HepG2 (cell line): ENCODE measurements at regions not wholly inside any gene's neighbourhood (a gene's known extent, or its start where the extent isn't known, plus 50 kb on each side); places are given as distances from the start of the nearest gene placed in this dataset.

Experiments
- AFF4 ChIP-seq: sonication (generic); formaldehyde crosslinking; IDR thresholded peaks from 2 replicates; pipeline ENCODE4 v1.4.0; 2020; ENCODE audit warnings: missing genetic modification reagents
- CBX1 ChIP-seq: IDR thresholded peaks from one replicate; pipeline ENCODE4 v1.6.1; 2016; ENCODE audit warnings: antibody characterized with exemption, low read depth
- KDM6A ChIP-seq: IDR thresholded peaks from 2 replicates; pipeline ENCODE4 v1.6.1; 2016; ENCODE audit warnings: low read depth
- MTA1 ChIP-seq: sonication (generic); formaldehyde crosslinking; IDR thresholded peaks from 2 replicates; pipeline ENCODE4 v1.4.0; 2020; ENCODE audit warnings: missing genetic modification reagents, mild to moderate bottlenecking, borderline replicate concordance
- POLR2A ChIP-seq, 2 experiments: IDR thresholded peaks; 2 replicates each; pipeline ENCODE4 v1.6.1; 2011; ENCODE audit warnings: low read depth in 2 of 2, low read length in 2 of 2, mild to moderate bottlenecking in 1 of 2, moderate library complexity in 1 of 2; ENCODE audit not compliant: insufficient read depth in 1 of 2
- ZNF17 ChIP-seq: sonication (generic); formaldehyde crosslinking; IDR thresholded peaks from 2 replicates; pipeline ENCODE4 v1.5.0; 2020; ENCODE audit warnings: mild to moderate bottlenecking, missing genetic modification reagents
- ZNF792 ChIP-seq: IDR thresholded peaks from 2 replicates; pipeline ENCODE4 v1.6.1; 2016
- TF ChIP-seq, protein P1 (sequence below): sonication (generic); formaldehyde crosslinking; IDR thresholded peaks from 2 replicates; pipeline ENCODE4 v1.4.0; 2020; ENCODE audit warnings: missing genetic modification reagents, low read depth, mild to moderate bottlenecking, borderline replicate concordance
- TF ChIP-seq, protein P2 (sequence below): sonication (generic); formaldehyde crosslinking; IDR thresholded peaks from 2 replicates; pipeline ENCODE4 v1.5.1; 2020; ENCODE audit warnings: mild to moderate bottlenecking, missing genetic modification reagents, borderline replicate concordance
- TF ChIP-seq, protein P3 (sequence below): sonication (generic); formaldehyde crosslinking; IDR thresholded peaks from 2 replicates; pipeline ENCODE4 v1.4.0; 2020; ENCODE audit warnings: missing genetic modification reagents, borderline replicate concordance

DNA sequence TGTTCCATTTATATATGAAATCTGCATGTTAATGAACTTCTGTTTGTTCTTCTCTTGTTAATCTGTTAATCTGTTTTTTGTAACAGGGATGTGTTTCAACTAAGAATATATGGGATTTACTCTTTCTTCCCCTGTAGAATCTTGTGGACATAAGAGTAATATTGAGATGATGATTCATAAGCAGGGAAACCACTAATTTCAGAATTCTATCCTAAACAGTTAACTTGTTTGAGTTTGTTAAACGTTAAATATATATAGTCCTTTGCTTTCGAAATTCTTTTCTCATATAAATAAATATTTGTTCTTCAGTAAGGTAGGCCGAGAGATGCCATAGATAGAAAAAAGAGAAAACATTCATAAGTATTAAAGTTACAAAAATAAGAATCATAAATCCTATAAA lies 1052.2 kb upstream of the SPRY2 start (continued):
- no peak for TF ChIP-seq AFF4 (CRISPR knock-in tag)
- TF ChIP-seq, protein P1, sequence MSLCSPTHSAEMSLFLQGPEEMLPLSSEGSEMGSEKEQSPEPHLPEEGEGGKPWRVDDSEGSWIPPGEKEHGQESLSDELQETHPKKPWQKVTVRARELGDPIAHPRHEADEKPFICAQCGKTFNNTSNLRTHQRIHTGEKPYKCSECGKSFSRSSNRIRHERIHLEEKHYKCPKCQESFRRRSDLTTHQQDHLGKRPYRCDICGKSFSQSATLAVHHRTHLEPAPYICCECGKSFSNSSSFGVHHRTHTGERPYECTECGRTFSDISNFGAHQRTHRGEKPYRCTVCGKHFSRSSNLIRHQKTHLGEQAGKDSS (CRISPR knock-in tag) = no peak
- TF ChIP-seq, protein P2, sequence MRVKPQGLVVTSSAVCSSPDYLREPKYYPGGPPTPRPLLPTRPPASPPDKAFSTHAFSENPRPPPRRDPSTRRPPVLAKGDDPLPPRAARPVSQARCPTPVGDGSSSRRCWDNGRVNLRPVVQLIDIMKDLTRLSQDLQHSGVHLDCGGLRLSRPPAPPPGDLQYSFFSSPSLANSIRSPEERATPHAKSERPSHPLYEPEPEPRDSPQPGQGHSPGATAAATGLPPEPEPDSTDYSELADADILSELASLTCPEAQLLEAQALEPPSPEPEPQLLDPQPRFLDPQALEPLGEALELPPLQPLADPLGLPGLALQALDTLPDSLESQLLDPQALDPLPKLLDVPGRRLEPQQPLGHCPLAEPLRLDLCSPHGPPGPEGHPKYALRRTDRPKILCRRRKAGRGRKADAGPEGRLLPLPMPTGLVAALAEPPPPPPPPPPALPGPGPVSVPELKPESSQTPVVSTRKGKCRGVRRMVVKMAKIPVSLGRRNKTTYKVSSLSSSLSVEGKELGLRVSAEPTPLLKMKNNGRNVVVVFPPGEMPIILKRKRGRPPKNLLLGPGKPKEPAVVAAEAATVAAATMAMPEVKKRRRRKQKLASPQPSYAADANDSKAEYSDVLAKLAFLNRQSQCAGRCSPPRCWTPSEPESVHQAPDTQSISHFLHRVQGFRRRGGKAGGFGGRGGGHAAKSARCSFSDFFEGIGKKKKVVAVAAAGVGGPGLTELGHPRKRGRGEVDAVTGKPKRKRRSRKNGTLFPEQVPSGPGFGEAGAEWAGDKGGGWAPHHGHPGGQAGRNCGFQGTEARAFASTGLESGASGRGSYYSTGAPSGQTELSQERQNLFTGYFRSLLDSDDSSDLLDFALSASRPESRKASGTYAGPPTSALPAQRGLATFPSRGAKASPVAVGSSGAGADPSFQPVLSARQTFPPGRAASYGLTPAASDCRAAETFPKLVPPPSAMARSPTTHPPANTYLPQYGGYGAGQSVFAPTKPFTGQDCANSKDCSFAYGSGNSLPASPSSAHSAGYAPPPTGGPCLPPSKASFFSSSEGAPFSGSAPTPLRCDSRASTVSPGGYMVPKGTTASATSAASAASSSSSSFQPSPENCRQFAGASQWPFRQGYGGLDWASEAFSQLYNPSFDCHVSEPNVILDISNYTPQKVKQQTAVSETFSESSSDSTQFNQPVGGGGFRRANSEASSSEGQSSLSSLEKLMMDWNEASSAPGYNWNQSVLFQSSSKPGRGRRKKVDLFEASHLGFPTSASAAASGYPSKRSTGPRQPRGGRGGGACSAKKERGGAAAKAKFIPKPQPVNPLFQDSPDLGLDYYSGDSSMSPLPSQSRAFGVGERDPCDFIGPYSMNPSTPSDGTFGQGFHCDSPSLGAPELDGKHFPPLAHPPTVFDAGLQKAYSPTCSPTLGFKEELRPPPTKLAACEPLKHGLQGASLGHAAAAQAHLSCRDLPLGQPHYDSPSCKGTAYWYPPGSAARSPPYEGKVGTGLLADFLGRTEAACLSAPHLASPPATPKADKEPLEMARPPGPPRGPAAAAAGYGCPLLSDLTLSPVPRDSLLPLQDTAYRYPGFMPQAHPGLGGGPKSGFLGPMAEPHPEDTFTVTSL = no peak
- no peak for TF ChIP-seq ZNF792 (CRISPR knock-in tag)
- TF ChIP-seq MTA1 (CRISPR knock-in tag) = no peak
- no peak for TF ChIP-seq KDM6A
- TF ChIP-seq ZNF17 = no peak
- TF ChIP-seq CBX1 = no peak
- TF ChIP-seq, protein P3, sequence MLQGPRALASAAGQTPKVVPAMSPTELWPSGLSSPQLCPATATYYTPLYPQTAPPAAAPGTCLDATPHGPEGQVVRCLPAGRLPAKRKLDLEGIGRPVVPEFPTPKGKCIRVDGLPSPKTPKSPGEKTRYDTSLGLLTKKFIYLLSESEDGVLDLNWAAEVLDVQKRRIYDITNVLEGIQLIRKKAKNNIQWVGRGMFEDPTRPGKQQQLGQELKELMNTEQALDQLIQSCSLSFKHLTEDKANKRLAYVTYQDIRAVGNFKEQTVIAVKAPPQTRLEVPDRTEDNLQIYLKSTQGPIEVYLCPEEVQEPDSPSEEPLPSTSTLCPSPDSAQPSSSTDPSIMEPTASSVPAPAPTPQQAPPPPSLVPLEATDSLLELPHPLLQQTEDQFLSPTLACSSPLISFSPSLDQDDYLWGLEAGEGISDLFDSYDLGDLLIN (CRISPR knock-in tag) = no peak
- TF ChIP-seq POLR2A (IDR thresholded peaks at IDR 0.05; ENCODE audit: insufficient read depth in 1 of 2, low read depth in 2 of 2, low read length in 2 of 2) = no peak
